EL (cell line): ENCODE measurements at regions not wholly inside any gene's neighbourhood (a gene's known extent, or its start where the extent isn't known, plus 50 kb on each side); places are given as distances from the start of the nearest gene placed in this dataset.

Source experiments
- DNase-seq: peaks from one replicate; pipeline ENCODE4 v3.0.0-alpha.2; 2016

GRCh38 chr7:34401776-34402175 lies 256.2 kb upstream of the NPSR1 start:
- no peak for DNase-seq

GRCh38 chr7:34406848-34407530 lies 251.0 kb upstream of the NPSR1 start:
- no peak for DNase-seq

GRCh38 chr7:34407586-34407985 lies 250.4 kb upstream of the NPSR1 start:
- DNase-seq, result no peak

DNA sequence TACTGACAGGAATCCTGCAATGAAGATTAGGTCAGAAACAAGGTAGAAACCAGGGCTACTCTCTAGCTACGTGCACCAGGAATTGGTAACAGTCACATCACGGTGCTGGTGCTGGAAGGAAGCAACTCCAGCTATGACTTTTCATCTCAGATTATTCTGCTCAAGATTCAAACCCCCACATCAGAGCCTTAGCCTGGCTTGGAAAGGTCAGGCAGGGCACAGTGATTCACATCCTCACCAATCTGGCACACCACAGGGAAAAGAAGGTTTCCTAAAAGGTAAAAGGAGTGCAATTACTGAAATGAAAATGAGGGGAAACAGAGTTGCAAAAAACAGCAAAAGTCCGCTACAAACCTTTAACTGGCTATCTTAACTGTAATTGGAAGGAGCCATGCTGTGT lies 240.2 kb upstream of the NPSR1 start:
- DNase-seq, result peak; percentile 19

- DNase-seq, result no peak
These were observed 236.5 kb upstream of the NPSR1 start for GRCh38 chr7:34421526-34421925.

GRCh38 chr7:34425194-34425593 lies 232.8 kb upstream of the NPSR1 start:
- no peak for DNase-seq

DNA sequence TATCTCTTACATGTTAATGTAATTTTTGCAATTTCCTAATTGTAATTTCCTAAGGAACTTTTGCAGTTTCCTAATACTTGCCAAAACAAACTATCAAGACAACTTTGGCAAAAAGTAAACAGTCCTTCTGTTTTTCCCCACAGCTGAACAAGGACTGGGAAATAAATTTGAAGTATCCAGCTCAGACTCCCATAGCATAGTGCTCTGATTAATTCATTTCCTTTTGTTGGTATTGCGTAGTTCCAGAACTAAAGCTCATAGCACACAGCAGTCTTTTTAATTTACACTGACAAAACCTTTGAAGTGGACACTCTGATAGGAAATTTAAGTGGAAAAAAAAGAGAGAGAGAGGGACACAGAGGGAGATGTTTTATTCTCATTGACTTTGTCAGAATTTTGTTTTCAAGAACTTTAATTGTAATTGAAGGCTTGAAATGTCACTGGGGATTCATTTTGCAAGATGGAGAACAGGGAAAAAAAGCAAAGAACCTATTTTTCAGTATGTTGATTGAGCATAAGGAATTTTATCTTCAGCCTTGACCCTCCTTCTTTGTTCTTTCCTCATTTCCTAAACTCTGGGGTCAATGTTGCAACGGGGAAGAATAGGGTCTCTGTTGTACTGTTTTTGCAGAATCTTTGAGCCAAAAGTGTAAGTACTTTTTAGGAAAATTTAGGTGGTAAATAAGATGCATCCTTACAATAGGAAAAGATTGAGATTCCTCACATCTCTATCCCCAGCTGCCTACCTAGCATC lies 232.2 kb upstream of the NPSR1 start:
- DNase-seq, result no peak

- peak; percentile 58 for DNase-seq
These were observed 227.6 kb upstream of the NPSR1 start for GRCh38 chr7:34430456-34430855.

GRCh38 chr7:34438436-34438835 lies 219.6 kb upstream of the NPSR1 start:
- DNase-seq, result no peak

DNA sequence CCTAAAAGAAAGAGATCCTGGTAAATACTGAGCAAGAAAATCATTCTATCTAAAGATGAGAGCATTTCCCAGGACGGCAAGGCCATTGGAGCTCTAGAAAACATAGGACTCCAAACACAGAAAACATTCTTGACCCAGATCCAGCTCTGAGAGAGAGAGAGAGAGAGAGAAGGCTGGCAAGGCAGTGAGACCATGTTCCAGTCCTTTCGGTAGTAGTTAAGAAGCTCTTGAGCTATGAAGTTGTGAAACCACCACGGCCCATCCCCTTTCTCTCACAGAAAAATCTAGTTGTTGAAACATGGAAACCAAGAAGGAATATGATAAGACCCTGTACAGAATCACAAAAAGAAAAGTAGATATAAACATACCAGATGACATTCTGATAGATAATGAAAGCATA lies 212.4 kb upstream of the NPSR1 start:
- DNase-seq, result no peak

- peak; percentile 13 for DNase-seq
These were observed 209.5 kb upstream of the NPSR1 start for GRCh38 chr7:34448531-34448930.

DNA sequence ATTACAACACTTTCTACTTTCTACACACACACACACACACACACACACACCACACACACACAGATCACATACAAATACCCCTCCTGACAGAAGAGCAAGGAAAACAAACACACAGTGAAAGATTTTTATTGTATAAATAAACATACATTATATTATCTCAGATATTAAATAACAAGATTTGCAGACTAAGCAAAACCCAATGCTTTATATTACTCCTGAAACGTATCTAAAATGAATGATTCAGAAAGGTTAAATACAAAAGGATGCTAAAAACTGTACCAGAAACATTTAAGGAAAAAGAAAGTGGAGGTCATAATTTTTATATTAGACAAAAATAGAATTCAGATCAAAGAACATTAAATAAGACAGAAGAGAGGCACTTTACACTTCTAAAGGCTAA lies 208.3 kb upstream of the NPSR1 start:
- DNase-seq, result no peak

GRCh38 chr7:34451183-34451582 lies 206.8 kb upstream of the NPSR1 start:
- DNase-seq, result no peak

DNA sequence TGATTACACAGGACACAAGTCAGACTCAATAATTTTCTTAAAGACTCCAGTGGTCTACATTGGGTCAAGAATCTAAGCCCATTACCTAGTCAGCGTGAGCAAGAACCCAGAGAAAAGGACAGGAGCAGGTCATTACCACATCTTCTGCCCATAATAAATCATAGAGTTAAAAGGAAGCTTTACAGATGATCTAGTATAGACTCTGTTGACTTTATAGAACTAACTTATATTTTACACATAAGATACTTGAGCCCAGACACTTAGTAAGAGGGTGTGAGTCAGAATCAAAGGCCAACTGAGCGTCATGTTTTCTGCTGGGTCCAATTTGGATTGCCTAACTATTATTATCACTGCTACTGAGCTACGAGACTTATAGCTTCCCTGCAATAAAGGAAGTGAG lies 206.1 kb upstream of the NPSR1 start:
- DNase-seq, result peak; percentile 67

GRCh38 chr7:34452363-34452762 lies 205.7 kb upstream of the NPSR1 start:
- DNase-seq, result no peak

- DNase-seq, result peak; percentile 51
These were observed 204.9 kb upstream of the NPSR1 start for GRCh38 chr7:34453150-34453549.

DNA sequence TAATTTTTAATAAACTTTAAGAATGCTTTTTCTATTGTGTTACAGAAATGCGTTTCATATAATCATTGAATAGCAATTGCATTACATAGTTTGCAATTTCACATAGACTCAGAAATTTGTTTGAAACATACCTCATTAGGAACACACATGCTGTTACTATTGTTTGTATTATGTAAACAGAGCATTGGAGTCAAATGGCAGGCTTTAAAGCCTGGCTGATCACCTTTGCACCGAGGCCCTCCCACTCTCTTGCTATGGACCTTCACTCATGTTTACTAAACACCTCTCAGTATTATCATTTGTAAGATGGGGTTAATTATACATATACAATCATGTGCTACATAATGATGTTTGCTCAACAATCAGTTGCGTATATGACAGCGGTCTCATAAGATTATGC lies 203.6 kb upstream of the NPSR1 start:
- no peak for DNase-seq

GRCh38 chr7:34457329-34457728 lies 200.7 kb upstream of the NPSR1 start:
- no peak for DNase-seq

- peak; percentile 46 for DNase-seq
These were observed 194.2 kb upstream of the NPSR1 start for GRCh38 chr7:34463830-34464229.

- no peak for DNase-seq
These were observed 186.2 kb upstream of the NPSR1 start for GRCh38 chr7:34471844-34472243.

DNA sequence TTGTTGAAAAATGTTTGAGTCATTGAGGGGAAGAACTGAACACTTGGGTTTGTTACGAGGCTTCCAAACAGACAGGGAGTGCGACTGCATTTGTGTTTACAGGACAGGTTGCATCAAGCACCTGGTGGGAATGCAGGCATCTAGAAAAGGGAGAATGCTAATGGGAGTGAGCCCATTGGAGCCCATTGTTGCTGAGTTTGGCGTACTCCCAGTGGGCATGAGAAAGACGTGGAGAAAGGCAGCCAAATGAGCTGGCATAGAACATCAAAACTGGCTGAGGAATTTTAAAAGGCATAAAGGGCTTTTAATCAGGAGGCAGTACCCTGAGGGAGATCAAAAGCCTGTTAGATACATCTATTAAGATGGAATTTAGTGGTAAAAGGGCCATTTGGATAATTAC lies 171.6 kb upstream of the NPSR1 start:
- no peak for DNase-seq

GRCh38 chr7:34487391-34488115 lies 170.5 kb upstream of the NPSR1 start:
- no peak for DNase-seq

- no peak for DNase-seq
These were observed 169.3 kb upstream of the NPSR1 start for GRCh38 chr7:34488766-34489165.

GRCh38 chr7:34491899-34492298 lies 166.1 kb upstream of the NPSR1 start:
- DNase-seq, result no peak
